ENCODE measurements at regions not wholly inside any gene's neighbourhood (a gene's known extent, or its start where the extent isn't known, plus 50 kb on each side); places are given as distances from the start of the nearest gene placed in this dataset.

- POLR2A ChIA-PET, result no interaction called here
- Histone ChIP-seq H3K4me1 (ENCODE audit: control insufficient read depth, insufficient read depth, low read length) (no peaks in the 10 kb centered on the region), H3K27ac (ENCODE audit: low read length) (no peak overlapping the region), H3K4me3 (ENCODE audit: low read depth in 2 of 2, low read length in 2 of 2) (no peak overlapping the region), H3K36me3 (ENCODE audit: control insufficient read depth, insufficient read depth, low read length) (no peaks in the 10 kb centered on the region), H3K27me3 (ENCODE audit: control insufficient read depth, insufficient read depth, low read length) (no peaks in the 10 kb centered on the region; the same call in 1 of the 2 replicates), H3K9me3 (ENCODE audit: control insufficient read depth, insufficient read depth, low read depth, low read length) (no peaks in the 10 kb centered on the region)
- no peak for ATAC-seq
- in situ Hi-C loops (cut with HindIII; ENCODE audit: low pct_unique_long_range_greater_than_20kb, low sequenced_read_pairs) (no loop called here), intact Hi-C loops (cut with micrococcal nuclease; ENCODE audit: unreplicated experiment) (no loop called here)
- TF ChIP-seq TCF7L2 (IDR thresholded peaks at IDR 0.05; ENCODE audit: low read depth, low read length) (no peak), REST (IDR thresholded peaks at IDR 0.05; ENCODE audit: insufficient read depth in 1 of 2, low read depth in 2 of 2, low read length in 1 of 2) (no peak), SIN3A (IDR thresholded peaks at IDR 0.05; ENCODE audit: borderline replicate concordance, insufficient read depth, low read depth, low read length) (no peak), CTCF (IDR thresholded peaks at IDR 0.05) (no peak), POLR2AphosphoS5 (IDR thresholded peaks at IDR 0.05; ENCODE audit: low read depth, low read length) (no peak)
- no peak for DNase-seq (ENCODE audit: low read depth, low spot score)
- BruUV-seq (replicated peaks), result no TSS peak
- CTCF ChIA-PET, result no interaction called here
Measured at GRCh38 chr5:145204743-145205142, 630.4 kb downstream of the PRELID2 start.

- no peak overlapping the region for H3K4me3 ChIP-seq (ENCODE audit: low read depth in 2 of 2, low read length in 2 of 2)
- ATAC-seq, result no peak
- BruUV-seq (replicated peaks), result no TSS peak
- TF ChIP-seq CTCF (IDR thresholded peaks at IDR 0.05) (no peak), POLR2AphosphoS5 (IDR thresholded peaks at IDR 0.05; ENCODE audit: low read depth, low read length) (no peak), SIN3A (IDR thresholded peaks at IDR 0.05; ENCODE audit: borderline replicate concordance, insufficient read depth, low read depth, low read length) (no peak), REST (IDR thresholded peaks at IDR 0.05; ENCODE audit: insufficient read depth in 1 of 2, low read depth in 2 of 2, low read length in 1 of 2) (no peak), TCF7L2 (IDR thresholded peaks at IDR 0.05; ENCODE audit: low read depth, low read length) (no peak)
- in situ Hi-C loops (cut with HindIII; ENCODE audit: low pct_unique_long_range_greater_than_20kb, low sequenced_read_pairs) (no loop called here), intact Hi-C loops (cut with micrococcal nuclease; ENCODE audit: unreplicated experiment) (no loop called here)
- no peak for DNase-seq (ENCODE audit: low read depth, low spot score)
- H3K27me3 ChIP-seq (ENCODE audit: control insufficient read depth, insufficient read depth, low read length), result no peaks in the 10 kb centered on the region; the same call in 1 of the 2 replicates
- no peak overlapping the region for H3K27ac ChIP-seq (ENCODE audit: low read length)
- no peaks in the 10 kb centered on the region for H3K9me3 ChIP-seq (ENCODE audit: control insufficient read depth, insufficient read depth, low read depth, low read length)
- CTCF ChIA-PET, result no interaction called here
- H3K36me3 ChIP-seq (ENCODE audit: control insufficient read depth, insufficient read depth, low read length), result no peaks in the 10 kb centered on the region
- POLR2A ChIA-PET, result no interaction called here
- no peaks in the 10 kb centered on the region for H3K4me1 ChIP-seq (ENCODE audit: control insufficient read depth, insufficient read depth, low read length)
Measured at GRCh38 chr5:145203193-145203592, 631.9 kb downstream of the PRELID2 start.
